GM12891 (cell line): ENCODE measurements at regions not wholly inside any gene's neighbourhood (a gene's known extent, or its start where the extent isn't known, plus 50 kb on each side); places are given as distances from the start of the nearest gene placed in this dataset.

Source experiments
- POLR2A ChIP-seq: IDR thresholded peaks from 2 replicates; pipeline ENCODE4 v1.6.1; 2011; ENCODE audit warnings: low read depth, low read length, control low read depth
- POLR2AphosphoS5 ChIP-seq: IDR thresholded peaks from 2 replicates; pipeline ENCODE4 v1.6.1; 2011; ENCODE audit warnings: low read depth, low read length, control low read depth
- SPI1 ChIP-seq: IDR thresholded peaks from 2 replicates; pipeline ENCODE4 v1.6.1; 2011; ENCODE audit warnings: low read depth, low read length, control low read depth
- TAF1 ChIP-seq: IDR thresholded peaks from 2 replicates; pipeline ENCODE4 v1.6.1; 2011; ENCODE audit warnings: low read depth, low read length, control low read depth

DNA sequence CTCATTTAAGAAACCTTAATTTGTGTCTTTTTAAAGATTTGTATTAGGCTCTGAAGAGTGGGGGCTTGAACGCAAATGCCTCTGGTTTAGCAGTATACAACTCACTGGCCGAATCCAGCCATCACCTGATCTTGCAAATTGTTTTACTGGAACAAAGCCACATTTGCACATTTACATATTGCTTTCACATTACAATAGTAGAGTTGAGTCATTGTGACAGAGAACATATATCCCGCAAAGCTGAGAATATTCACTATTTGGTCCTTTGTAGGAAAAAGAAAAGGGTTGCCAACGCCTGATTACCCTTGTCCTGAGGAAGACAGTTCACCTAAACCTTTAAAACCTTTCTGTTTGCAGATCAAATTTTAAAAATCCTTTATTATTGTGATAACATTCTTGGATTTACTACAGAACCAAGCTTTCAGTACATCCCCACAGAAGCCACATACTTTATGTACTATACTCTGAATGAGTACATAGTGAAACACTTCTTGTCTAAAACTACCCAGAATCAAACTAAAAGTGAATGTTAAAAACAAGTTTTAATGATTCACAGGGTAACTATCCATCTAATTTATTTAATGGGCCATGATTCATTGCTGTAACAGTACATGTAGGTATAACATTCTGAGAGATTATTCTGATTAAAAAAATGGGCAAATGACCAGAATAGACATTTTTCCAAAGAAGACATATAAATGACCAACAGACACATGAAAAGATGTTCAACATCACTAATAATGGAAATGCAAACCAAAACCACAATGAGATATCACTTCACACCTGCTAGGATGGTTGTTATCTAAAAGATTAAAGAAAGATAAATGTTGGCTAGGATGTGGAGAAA is 161.0 kb downstream of the SLC25A46 start:
- TF ChIP-seq TAF1, result no peak
- TF ChIP-seq POLR2A, result no peak
- no peak for TF ChIP-seq POLR2AphosphoS5
- TF ChIP-seq SPI1, result no peak
